Gastroesophageal sphincter (tissue), 4 donors: ENCODE measurements at regions not wholly inside any gene's neighbourhood (a gene's known extent, or its start where the extent isn't known, plus 50 kb on each side); places are given as distances from the start of the nearest gene placed in this dataset.

ENCODE experiments used
- ATAC-seq: fragments of 150-250 bp; one replicate; pipeline ENCODE4 v1.9.1; 2016; ENCODE audit warnings: mild to moderate bottlenecking, moderate library complexity
- H3K27ac ChIP-seq, 4 donors: fragments of 200-600 bp; sonication (generic) in 3 of 4; 1 replicate in 3 of 4; 2 replicates in 1 of 4; pipeline ENCODE4 v1.5.1; 2016 to 2019
- H3K27me3 ChIP-seq: fragments of 200-600 bp; sonication (generic); one replicate; pipeline ENCODE4 v1.5.1; 2019
- H3K36me3 ChIP-seq, 2 donors: fragments of 200-600 bp; sonication (generic); one replicate each; pipeline ENCODE4 v1.5.1; 2019; ENCODE audit warnings: control low read depth in 1 of 2
- H3K4me1 ChIP-seq, 3 donors: fragments of 200-600 bp; sonication (generic); 1 replicate in 2 of 3; 2 replicates in 1 of 3; pipeline ENCODE4 v1.5.1; 2016 to 2019; ENCODE audit warnings: control low read depth in 2 of 3
- H3K4me3 ChIP-seq, 2 donors: fragments of 200-600 bp; sonication (generic); one replicate each; pipeline ENCODE4 v1.5.1; 2019; ENCODE audit warnings: mild to moderate bottlenecking in 1 of 2, moderate library complexity in 1 of 2
- H3K9me3 ChIP-seq, 3 donors: fragments of 200-600 bp; sonication (generic); one replicate each; pipeline ENCODE4 v1.5.1; 2017 to 2019; ENCODE audit warnings: control low read depth in 2 of 3
- CTCF ChIP-seq, 4 experiments: fragments of 200-600 bp in 2 of 4; fragments of 450-650 bp in 2 of 4; sonication (generic) in 1 of 4; IDR thresholded peaks; one replicate each; pipeline ENCODE4 v1.5.1; 2017 to 2019; ENCODE audit warnings: antibody characterized with exemption in 4 of 4, mild to moderate bottlenecking in 2 of 4, moderate library complexity in 2 of 4
- EP300 ChIP-seq: sonication (generic); formaldehyde crosslinking; IDR thresholded peaks from one replicate; pipeline ENCODE4 v1.6.1; 2017; ENCODE audit warnings: antibody characterized with exemption, mild to moderate bottlenecking
- POLR2A ChIP-seq, 2 donors: fragments of 450-650 bp; IDR thresholded peaks; one replicate each; pipeline ENCODE4 v1.6.1; 2017; ENCODE audit warnings: antibody characterized with exemption in 2 of 2, mild to moderate bottlenecking in 2 of 2, moderate library complexity in 1 of 2
- POLR2AphosphoS5 ChIP-seq: sonication (generic); formaldehyde crosslinking; IDR thresholded peaks from one replicate; pipeline ENCODE4 v1.6.1; 2017; ENCODE audit warnings: antibody characterized with exemption
- WGBS, 2 donors: methylation state at CpG; one replicate each; pipeline ENCODE4 v1.1.5; 2018; ENCODE audit warnings: low coverage in 1 of 2; 5-methylcytosine and 5-hydroxymethylcytosine counted together

GRCh38 chr13:50277906-50278305, 262.7 kb downstream of the KCNRG start:
- Histone ChIP-seq H3K4me3 (no peak overlapping the region), H3K27ac (no peak overlapping the region), H3K9me3 (peaks cover 0 to 14% (median 0%) of the 10 kb centered on the region in 3 donors), H3K4me1 (no peaks in the 10 kb centered on the region), H3K36me3 (no peaks in the 10 kb centered on the region), H3K27me3 (no peaks in the 10 kb centered on the region)
- ATAC-seq, result no peak
- TF ChIP-seq POLR2A (IDR thresholded peaks at IDR 0.05) (no peak), POLR2AphosphoS5 (no peak), EP300 (no peak), CTCF (IDR thresholded peaks at IDR 0.05) (no peak)
- 71 to 87% methylated on average over 5 to 6 of the region's 7 CpGs for WGBS, 2 donors

- ATAC-seq, result no peak
- Histone ChIP-seq H3K27ac (no peak overlapping the region), H3K27me3 (no peaks in the 10 kb centered on the region), H3K9me3 (peaks cover 0 to 14% (median 0%) of the 10 kb centered on the region in 3 donors), H3K4me1 (no peaks in the 10 kb centered on the region), H3K36me3 (no peaks in the 10 kb centered on the region), H3K4me3 (no peak overlapping the region)
- 79 to 94% methylated on average over 4 of the region's 4 CpGs for WGBS, 2 donors
- TF ChIP-seq POLR2AphosphoS5 (no peak), POLR2A (IDR thresholded peaks at IDR 0.05) (no peak), EP300 (no peak), CTCF (IDR thresholded peaks at IDR 0.05) (no peak)
Measured at GRCh38 chr13:50280441-50280937, 265.2 kb downstream of the KCNRG start.

- H3K4me1 ChIP-seq, result peaks cover 0 to 8% (median 0%) of the 10 kb centered on the region in 3 donors
- no peak for TF ChIP-seq POLR2AphosphoS5
- TF ChIP-seq EP300, result no peak
- no peak for TF ChIP-seq CTCF (IDR thresholded peaks at IDR 0.05)
- no peak for TF ChIP-seq POLR2A (IDR thresholded peaks at IDR 0.05)
- H3K36me3 ChIP-seq, result no peaks in the 10 kb centered on the region
- no peak overlapping the region for H3K4me3 ChIP-seq
- H3K27me3 ChIP-seq, result no peaks in the 10 kb centered on the region
- ATAC-seq, result no peak
- H3K9me3 ChIP-seq, result peaks cover 0 to 14% (median 0%) of the 10 kb centered on the region in 3 donors
- no peak overlapping the region for H3K27ac ChIP-seq
Measured at GRCh38 chr13:50282016-50282415, 266.8 kb downstream of the KCNRG start.

GRCh38 chr13:50283017-50283416, 267.8 kb downstream of the KCNRG start:
- Histone ChIP-seq H3K4me1 (peaks cover 0 to 8% (median 0%) of the 10 kb centered on the region in 3 donors), H3K9me3 (peaks cover 0 to 7% (median 0%) of the 10 kb centered on the region in 3 donors), H3K36me3 (no peaks in the 10 kb centered on the region), H3K27ac (no peak overlapping the region), H3K27me3 (no peaks in the 10 kb centered on the region), H3K4me3 (no peak overlapping the region)
- ATAC-seq, result no peak
- WGBS, 2 donors, result 91% methylated on average over 1 to 2 of the region's 2 CpGs
- TF ChIP-seq CTCF (IDR thresholded peaks at IDR 0.05), result no peak
- no peak for TF ChIP-seq EP300
- TF ChIP-seq POLR2AphosphoS5, result no peak
- no peak for TF ChIP-seq POLR2A (IDR thresholded peaks at IDR 0.05)

- no peaks in the 10 kb centered on the region for H3K36me3 ChIP-seq
- WGBS, 2 donors, result 40 to 93% methylated on average over 2 of the region's 2 CpGs
- H3K4me3 ChIP-seq, result no peak overlapping the region
- no peak overlapping the region for H3K27ac ChIP-seq
- H3K9me3 ChIP-seq, result peaks cover 0 to 6% (median 0%) of the 10 kb centered on the region in 3 donors
- peaks cover 0 to 8% (median 0%) of the 10 kb centered on the region in 3 donors for H3K4me1 ChIP-seq
- ATAC-seq, result no peak
- H3K27me3 ChIP-seq, result no peaks in the 10 kb centered on the region
- TF ChIP-seq POLR2AphosphoS5, result no peak
- no peak for TF ChIP-seq POLR2A (IDR thresholded peaks at IDR 0.05)
- no peak for TF ChIP-seq EP300
- no peak for TF ChIP-seq CTCF (IDR thresholded peaks at IDR 0.05)
Measured at GRCh38 chr13:50284540-50284939, 269.3 kb downstream of the KCNRG start.
